HEK293T (cell line): ENCODE measurements at regions not wholly inside any gene's neighbourhood (a gene's known extent, or its start where the extent isn't known, plus 50 kb on each side); places are given as distances from the start of the nearest gene placed in this dataset.

Experiments
- ARNT ChIP-seq: fragments of 450-650 bp; IDR thresholded peaks from 2 replicates; pipeline ENCODE4 v1.6.1; 2017; ENCODE audit warnings: mild to moderate bottlenecking
- FOXK2 ChIP-seq: fragments of 450-650 bp; IDR thresholded peaks from 2 replicates; pipeline ENCODE4 v1.6.1; 2016; ENCODE audit warnings: mild to moderate bottlenecking
- HDGF ChIP-seq: fragments of 450-650 bp; IDR thresholded peaks from 2 replicates; pipeline ENCODE4 v1.6.1; 2017; ENCODE audit warnings: antibody characterized with exemption, borderline replicate concordance
- NFRKB ChIP-seq: fragments of 450-650 bp; IDR thresholded peaks from 2 replicates; pipeline ENCODE4 v1.6.1; 2016; ENCODE audit warnings: mild to moderate bottlenecking, moderate library complexity
- SP1 ChIP-seq: fragments of 450-650 bp; IDR thresholded peaks from 2 replicates; pipeline ENCODE4 v1.6.1; 2017
- SUZ12 ChIP-seq: fragments of 450-650 bp; IDR thresholded peaks from 2 replicates; pipeline ENCODE4 v1.6.1; 2016; ENCODE audit warnings: mild to moderate bottlenecking

DNA sequence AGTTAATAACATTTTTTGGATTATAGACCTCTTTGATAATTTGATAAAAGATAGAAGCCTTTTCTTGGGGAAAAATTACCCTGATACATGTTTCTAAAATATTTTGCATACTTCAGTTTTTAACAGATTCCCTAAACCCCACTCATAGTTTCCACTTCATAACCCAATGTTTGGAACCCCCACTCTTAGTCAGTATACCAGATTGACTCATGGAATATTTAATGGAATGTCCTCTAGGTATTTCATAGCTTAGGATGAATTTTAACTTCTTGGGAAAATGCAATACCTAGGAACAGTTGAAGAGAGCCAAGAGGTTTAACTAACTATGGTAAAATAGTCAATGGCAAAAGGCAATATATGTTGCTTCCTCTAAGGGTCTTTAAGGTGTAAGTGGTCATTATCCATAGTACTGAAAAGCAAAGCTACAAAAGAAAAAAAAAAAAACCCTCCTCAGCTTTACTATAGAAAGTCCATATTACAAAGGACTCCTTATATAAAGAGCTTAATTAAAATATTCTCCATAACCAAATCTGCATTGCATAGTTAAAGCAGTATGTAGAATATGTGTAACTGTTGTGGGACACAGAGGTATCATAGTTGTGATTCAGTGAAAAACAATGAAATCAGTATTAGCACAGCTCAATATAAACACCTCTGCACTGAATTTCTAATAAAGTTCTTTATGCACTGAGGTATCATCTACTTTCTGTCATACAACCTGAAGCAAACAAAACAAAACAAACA, 159.9 kb downstream of the PCDH7 start:
- TF ChIP-seq HDGF (no peak), SP1 (no peak), SUZ12 (no peak), FOXK2 (no peak), ARNT (no peak), NFRKB (no peak)
